IMR-90 (cell line): ENCODE measurements at regions not wholly inside any gene's neighbourhood (a gene's known extent, or its start where the extent isn't known, plus 50 kb on each side); places are given as distances from the start of the nearest gene placed in this dataset.

ENCODE experiments used
- ATAC-seq: fragments of 200-7000 bp; cut with Tn5 transposase; 2 replicates; pipeline ENCODE4 v1.9.1; 2020; ENCODE audit warnings: low read depth, mild to moderate bottlenecking, moderate library complexity
- BruUV-seq: library from RNA; stranded (reverse); fragments of 400-500 nt; replicated peaks from 2 replicates; lab custom pipeline; 2021; lab: Mats Ljungman, UMichigan
- CTCF ChIA-PET: fragments of 300-600 bp; formaldehyde crosslinking; extraction: SDS; loops from one replicate; lab custom pipeline; 2021; ENCODE audit warnings: antibody characterized with exemption; lab: Yijun Ruan, JAX
- POLR2A ChIA-PET: fragments of 300-600 bp; sonication (Branson Sonifier 250); formaldehyde crosslinking; loops from one replicate; lab custom pipeline; 2022; ENCODE audit warnings: antibody characterized with exemption; ENCODE audit not compliant: unreplicated experiment; lab: Charles Lee
- DNase-seq: peaks from one replicate; pipeline ENCODE4 v3.0.0; 2013
- H2AFZ ChIP-seq: replicated peaks from 2 replicates; pipeline ENCODE3; 2013; ENCODE audit warnings: low read length, mild to moderate bottlenecking; ENCODE audit not compliant: poor library complexity
- H2AK5ac ChIP-seq: 2 replicates; pipeline ENCODE4 v1.6.1; 2013; ENCODE audit warnings: low read depth, low read length, inconsistent platforms
- H2AK9ac ChIP-seq: replicated peaks from 2 replicates; pipeline ENCODE3; 2013; ENCODE audit warnings: mild to moderate bottlenecking, low read depth, low read length, moderate library complexity; ENCODE audit not compliant: poor library complexity
- H2BK120ac ChIP-seq: 2 replicates; pipeline ENCODE4 v1.6.1; 2013; ENCODE audit warnings: low read depth, low read length, inconsistent platforms
- H2BK15ac ChIP-seq: 3 replicates; pipeline ENCODE4 v1.6.1; 2013; ENCODE audit warnings: low read depth, low read length, inconsistent platforms
- H2BK20ac ChIP-seq: 2 replicates; pipeline ENCODE4 v1.6.1; 2013; ENCODE audit warnings: low read depth, mild to moderate bottlenecking, inconsistent platforms, low read length, moderate library complexity
- H2BK5ac ChIP-seq: 2 replicates; pipeline ENCODE4 v1.6.1; 2013; ENCODE audit warnings: mild to moderate bottlenecking, low read depth, low read length, inconsistent platforms; ENCODE audit not compliant: poor library complexity, severe bottlenecking
- H3K14ac ChIP-seq: replicated peaks from 2 replicates; pipeline ENCODE4 v1.6.1; 2013; ENCODE audit warnings: low read depth, low read length, inconsistent platforms
- H3K18ac ChIP-seq: 2 replicates; pipeline ENCODE4 v1.6.1; 2013; ENCODE audit warnings: low read depth, low read length, control low read depth
- H3K23ac ChIP-seq: 2 replicates; pipeline ENCODE4 v1.6.1; 2013; ENCODE audit warnings: low read depth, low read length, inconsistent platforms
- H3K27ac ChIP-seq: 2 replicates; pipeline ENCODE4 v1.5.1; 2013; ENCODE audit warnings: mild to moderate bottlenecking, control low read depth, low read length; ENCODE audit not compliant: insufficient read depth
- H3K27me3 ChIP-seq: 2 replicates; pipeline ENCODE4 v1.6.1; 2013; ENCODE audit warnings: low read length; ENCODE audit not compliant: control insufficient read depth, insufficient read depth
- H3K36me3 ChIP-seq: 2 replicates; pipeline ENCODE4 v1.6.1; 2013; ENCODE audit warnings: low read length, mixed read lengths; ENCODE audit not compliant: control insufficient read depth, insufficient read depth
- H3K4ac ChIP-seq: 2 replicates; pipeline ENCODE4 v1.6.1; 2013; ENCODE audit warnings: low read depth, low read length, inconsistent platforms
- H3K4me1 ChIP-seq: 2 replicates; pipeline ENCODE4 v1.6.1; 2013; ENCODE audit warnings: low read length, mixed read lengths; ENCODE audit not compliant: control insufficient read depth, insufficient read depth
- H3K4me2 ChIP-seq: 2 replicates; pipeline ENCODE4 v1.6.1; 2013; ENCODE audit warnings: low read depth, mild to moderate bottlenecking, control low read depth, low read length, moderate library complexity
- H3K4me3 ChIP-seq: 2 replicates; pipeline ENCODE4 v1.5.1; 2013; ENCODE audit warnings: low read depth, mild to moderate bottlenecking, control low read depth, low read length, moderate library complexity; ENCODE audit not compliant: insufficient read depth
- H3K56ac ChIP-seq: 2 replicates; pipeline ENCODE4 v1.6.1; 2013; ENCODE audit warnings: low read length, inconsistent platforms; ENCODE audit not compliant: insufficient read depth; ENCODE audit errors: extremely low read depth
- H3K79me1 ChIP-seq, 2 experiments: 2 replicates each; pipeline ENCODE4 v1.6.1; 2013; ENCODE audit warnings: low read length in 2 of 2, inconsistent platforms in 1 of 2, low read depth in 1 of 2
- H3K9ac ChIP-seq: 2 replicates; pipeline ENCODE4 v1.6.1; 2013; ENCODE audit warnings: low read depth, low read length, control low read depth
- H3K9me1 ChIP-seq: 2 replicates; pipeline ENCODE4 v1.6.1; 2013; ENCODE audit warnings: low read length, inconsistent platforms; ENCODE audit not compliant: insufficient read depth
- H3K9me3 ChIP-seq: 2 replicates; pipeline ENCODE4 v1.6.1; 2013; ENCODE audit warnings: low read length; ENCODE audit not compliant: control insufficient read depth, insufficient read depth
- H4K20me1 ChIP-seq: 2 replicates; pipeline ENCODE4 v1.6.1; 2013; ENCODE audit warnings: low read length, inconsistent platforms; ENCODE audit not compliant: insufficient read depth
- H4K5ac ChIP-seq: 2 replicates; pipeline ENCODE4 v1.6.1; 2013; ENCODE audit warnings: mild to moderate bottlenecking, low read depth, low read length, control low read depth
- H4K8ac ChIP-seq, 2 experiments: 2 replicates each; pipeline ENCODE4 v1.6.1; 2013; ENCODE audit warnings: low read depth in 2 of 2, low read length in 2 of 2, control low read depth in 1 of 2, inconsistent platforms in 1 of 2
- H4K91ac ChIP-seq: 2 replicates; pipeline ENCODE4 v1.6.1; 2013; ENCODE audit warnings: low read depth, low read length, inconsistent platforms; ENCODE audit not compliant: insufficient read depth
- BHLHE40 ChIP-seq: fragments of 150-350 bp; IDR thresholded peaks from 2 replicates; pipeline ENCODE4 v1.6.1; 2016; ENCODE audit warnings: mild to moderate bottlenecking, low read depth, low read length
- CEBPB ChIP-seq: IDR thresholded peaks from 2 replicates; pipeline ENCODE4 v1.6.1; 2012; ENCODE audit warnings: low read depth, low read length, improper control_type of control experiment
- CHD1 ChIP-seq: IDR thresholded peaks from 2 replicates; pipeline ENCODE4 v1.6.1; 2012; ENCODE audit warnings: low read depth, low read length, improper control_type of control experiment
- CTCF ChIP-seq: conservative IDR thresholded peaks from 2 replicates; pipeline ENCODE4 v1.5.1; 2012; ENCODE audit warnings: mild to moderate bottlenecking, low read depth, low read length, improper control_type of control experiment
- ELK1 ChIP-seq: fragments of 150-350 bp; IDR thresholded peaks from 2 replicates; pipeline ENCODE4 v1.6.1; 2016; ENCODE audit warnings: low read depth, mild to moderate bottlenecking, low read length, moderate library complexity, borderline replicate concordance
- FOS ChIP-seq: fragments of 150-350 bp; IDR thresholded peaks from 2 replicates; pipeline ENCODE4 v1.6.1; 2016; ENCODE audit warnings: low read depth, low read length
- MAFK ChIP-seq: IDR thresholded peaks from 2 replicates; pipeline ENCODE4 v1.6.1; 2012; ENCODE audit warnings: low read depth, low read length, improper control_type of control experiment
- MAZ ChIP-seq: IDR thresholded peaks from 2 replicates; pipeline ENCODE4 v1.6.1; 2012; ENCODE audit warnings: low read depth, mild to moderate bottlenecking, low read length, improper control_type of control experiment, moderate library complexity, borderline replicate concordance
- MXI1 ChIP-seq: IDR thresholded peaks from 2 replicates; pipeline ENCODE4 v1.6.1; 2012; ENCODE audit warnings: low read depth, mild to moderate bottlenecking, low read length, moderate library complexity, borderline replicate concordance
- NFE2L2 ChIP-seq: fragments of 150-350 bp; IDR thresholded peaks from 2 replicates; pipeline ENCODE4 v1.6.1; 2016; ENCODE audit warnings: low read depth, mild to moderate bottlenecking, low read length
- POLR2A ChIP-seq: IDR thresholded peaks from 2 replicates; pipeline ENCODE4 v1.6.1; 2012; ENCODE audit warnings: mild to moderate bottlenecking, low read depth, low read length
- RAD21 ChIP-seq: IDR thresholded peaks from 2 replicates; pipeline ENCODE4 v1.6.1; 2012; ENCODE audit warnings: low read length, improper control_type of control experiment
- RCOR1 ChIP-seq: IDR thresholded peaks from 2 replicates; pipeline ENCODE4 v1.6.1; 2012; ENCODE audit warnings: mild to moderate bottlenecking, low read length, improper control_type of control experiment; ENCODE audit not compliant: insufficient replicate concordance
- RFX5 ChIP-seq: IDR thresholded peaks from 2 replicates; pipeline ENCODE4 v1.8.0; 2012; ENCODE audit warnings: low read depth, mild to moderate bottlenecking, low read length, moderate library complexity
- SMC3 ChIP-seq: fragments of 150-350 bp; IDR thresholded peaks from 2 replicates; pipeline ENCODE4 v1.6.1; 2016; ENCODE audit warnings: low read depth, mild to moderate bottlenecking, antibody characterized with exemption, low read length, moderate library complexity
- USF2 ChIP-seq: fragments of 150-350 bp; IDR thresholded peaks from 2 replicates; pipeline ENCODE4 v1.6.1; 2017; ENCODE audit warnings: mild to moderate bottlenecking, antibody characterized with exemption, low read length, low read depth
- WGBS, 2 experiments: methylation state at CpG; one replicate each; pipeline versions ENCODE4 v1.1.5 to v1.1.7; 2013; ENCODE audit warnings: missing lambda C conversion rate in 2 of 2; ENCODE audit not compliant: insufficient read length in 1 of 2; ENCODE audit errors: extremely low coverage in 2 of 2; 5-methylcytosine and 5-hydroxymethylcytosine counted together
- dilution Hi-C: fragments of 300-500 bp; cut with HindIII; formaldehyde crosslinking; loops from one replicate; pipeline ENCODE4 v1.14.3; 2018; ENCODE audit warnings: low sequenced_read_pairs; ENCODE audit not compliant: unreplicated experiment
- in situ Hi-C: fragments of 300-500 bp; cut with MboI; formaldehyde crosslinking; loops from 3 replicates; pipeline ENCODE4 v1.14.3; 2019; ENCODE audit warnings: low sequenced_read_pairs, inconsistent platforms, mixed read lengths
- intact Hi-C: fragments of 100-400 bp; cut with micrococcal nuclease; formaldehyde crosslinking; loops from 2 replicates; pipeline ENCODE4 v1.10.0; 2022

GRCh38 chr17:79269620-79270019 is 195.0 kb downstream of the ENGASE start:
- Histone ChIP-seq H2BK15ac (no peak overlapping the region), H2BK120ac (no peak overlapping the region), H2BK20ac (no peak overlapping the region), H4K8ac (no peak overlapping the region), H3K18ac (no peak overlapping the region), H3K9me1 (no peaks in the 10 kb centered on the region), H4K5ac (no peak overlapping the region), H3K27ac (no peak overlapping the region), H2AK9ac (no peak overlapping the region), H3K4me1 (no peaks in the 10 kb centered on the region), H3K27me3 (peaks cover 18% of the 10 kb centered on the region), H2BK5ac (no peak overlapping the region), H4K91ac (no peak overlapping the region), H3K56ac (no peak overlapping the region), H3K9me3 (no peaks in the 10 kb centered on the region), H3K4me3 (no peak overlapping the region), H2AK5ac (no peak overlapping the region), H4K20me1 (no peaks in the 10 kb centered on the region), H3K4me2 (no peak overlapping the region), H2AFZ (no peak overlapping the region), H3K4ac (no peak overlapping the region), H3K9ac (no peak overlapping the region), H3K23ac (no peak overlapping the region), H3K79me1 (no peaks in the 10 kb centered on the region), H3K36me3 (no peaks in the 10 kb centered on the region), H3K14ac (no peak overlapping the region)
- CTCF ChIA-PET, result no interaction called here
- BruUV-seq, result no TSS peak
- POLR2A ChIA-PET, result no interaction called here
- DNase-seq (no peak), ATAC-seq (no peak)
- TF ChIP-seq FOS, result no peak
- no peak for TF ChIP-seq MAZ
- no peak for TF ChIP-seq BHLHE40
- TF ChIP-seq USF2, result no peak
- TF ChIP-seq MAFK, result no peak
- TF ChIP-seq MXI1, result no peak
- TF ChIP-seq RCOR1, result no peak
- TF ChIP-seq RFX5, result no peak
- TF ChIP-seq NFE2L2, result no peak
- no peak for TF ChIP-seq SMC3
- TF ChIP-seq POLR2A, result no peak
- TF ChIP-seq CTCF, result no peak
- no peak for TF ChIP-seq CEBPB
- TF ChIP-seq CHD1, result no peak
- TF ChIP-seq RAD21, result no peak
- TF ChIP-seq ELK1, result no peak
- WGBS, 2 experiments, result 10% methylated on average over 3 of the region's 5 CpGs; no CpG with 5 or more reads in 1 of the 2 experiments
- dilution Hi-C loops, result no loop called here
- in situ Hi-C loops, result no loop called here
- intact Hi-C loops, result no loop called here
